NCI-H2171 treated with DMSO at 0.1 percent for 48 hours (cell line): ENCODE measurements at regions not wholly inside any gene's neighbourhood (a gene's known extent, or its start where the extent isn't known, plus 50 kb on each side); places are given as distances from the start of the nearest gene placed in this dataset.
"Not testable (repeated sequence)": the region's sequence is repeated elsewhere in the genome, so short reads cannot be mapped to it uniquely, and the experiment has no call there.

Experiments used
- DNase-seq: peaks from one replicate; lab custom pipeline; 2025; lab: John Stamatoyannopoulos, UW

DNA sequence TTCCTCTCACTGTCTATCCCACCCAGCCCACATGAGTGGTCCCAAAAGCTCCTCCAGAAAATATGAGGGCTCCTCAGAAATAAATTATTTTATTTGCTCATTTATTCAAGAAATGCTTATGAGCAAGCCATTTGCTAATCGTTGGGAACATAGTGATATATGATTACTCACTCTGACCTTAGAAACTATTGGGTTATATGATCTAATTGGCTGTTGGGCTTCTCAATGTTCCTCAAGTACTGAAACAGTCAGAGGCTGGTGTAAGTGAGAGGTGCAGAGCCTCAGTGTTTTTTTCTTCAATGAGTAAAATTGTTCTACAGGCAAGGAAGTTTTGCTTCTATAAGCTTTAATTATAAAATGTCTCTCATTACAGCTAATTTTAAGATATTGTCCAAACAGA lies 893.8 kb upstream of the INTU start:
- no peak for DNase-seq

DNA sequence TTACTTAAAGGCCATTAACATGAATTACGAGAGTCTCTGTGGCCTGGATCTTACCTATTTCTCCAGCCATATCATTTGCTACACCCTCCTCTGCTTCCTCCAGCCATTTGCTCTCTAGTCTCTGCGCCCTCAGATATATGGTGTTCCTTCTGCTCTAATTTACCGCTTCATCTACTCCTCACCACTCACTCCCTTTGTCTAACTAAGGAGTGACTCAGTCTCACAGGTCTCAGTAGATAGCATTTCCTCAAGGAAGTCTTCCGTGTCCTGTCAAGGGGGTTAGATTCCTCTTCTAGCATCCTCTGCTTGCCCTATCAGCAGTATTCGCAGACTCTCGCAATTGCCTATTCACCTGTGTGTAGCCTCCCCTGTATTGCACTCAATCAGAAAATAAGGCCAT lies 892.1 kb upstream of the INTU start:
- no peak for DNase-seq

DNA sequence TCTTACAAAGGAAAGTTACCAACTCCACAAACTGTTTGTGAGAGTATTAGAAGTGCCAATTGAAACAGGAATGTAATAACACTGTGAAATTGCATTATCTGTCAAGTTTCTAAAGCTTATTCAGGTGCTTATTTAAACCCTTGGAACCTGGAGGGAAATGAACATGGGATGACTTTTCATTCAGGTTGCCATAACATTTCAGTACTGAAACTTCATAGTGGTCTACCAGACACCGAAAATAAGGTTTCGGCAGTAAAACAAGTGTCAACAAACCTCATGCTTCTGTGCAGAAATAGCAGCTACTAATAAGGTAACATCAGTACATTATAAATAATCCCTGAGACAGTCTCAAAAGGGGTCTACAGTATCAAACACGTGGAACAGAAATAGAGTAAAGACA lies 890.7 kb upstream of the INTU start:
- no peak for DNase-seq

DNA sequence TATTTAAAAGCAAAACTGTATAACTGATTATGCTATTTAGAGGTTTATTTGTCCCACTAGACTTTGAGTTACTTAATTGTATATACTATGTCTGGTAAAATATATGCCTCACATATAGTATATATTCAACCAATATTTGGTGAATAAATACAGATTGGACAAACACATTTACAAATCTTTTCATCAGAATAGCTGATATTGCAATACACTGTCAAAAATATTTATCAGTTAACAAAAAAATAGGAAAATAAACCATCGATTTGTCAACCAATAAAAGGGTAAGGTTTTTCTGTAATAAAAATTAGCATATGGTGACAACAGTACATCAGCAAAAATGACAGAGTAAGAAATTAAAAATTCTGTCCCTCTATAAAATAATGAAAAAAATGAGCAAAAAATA lies 889.9 kb upstream of the INTU start:
- DNase-seq, result no peak

DNA sequence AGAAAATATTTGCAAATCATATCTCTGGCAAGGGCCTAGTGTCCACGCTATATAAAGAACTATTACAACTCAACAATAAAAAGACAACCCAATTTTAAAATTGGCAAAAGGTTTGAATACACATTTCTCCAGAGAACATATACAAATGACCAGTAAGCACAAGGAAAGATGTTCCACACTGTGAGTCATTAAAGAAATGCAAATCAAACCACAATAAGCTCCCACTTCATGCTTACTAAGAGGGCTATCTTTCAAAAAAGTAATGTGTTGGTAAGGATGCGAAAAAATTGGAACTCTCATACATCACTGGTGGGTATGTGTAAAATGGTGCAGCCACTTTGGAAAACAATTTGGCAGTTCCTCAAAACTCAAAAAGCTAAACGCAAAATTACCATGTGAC lies 884.0 kb upstream of the INTU start:
- no peak for DNase-seq

DNA sequence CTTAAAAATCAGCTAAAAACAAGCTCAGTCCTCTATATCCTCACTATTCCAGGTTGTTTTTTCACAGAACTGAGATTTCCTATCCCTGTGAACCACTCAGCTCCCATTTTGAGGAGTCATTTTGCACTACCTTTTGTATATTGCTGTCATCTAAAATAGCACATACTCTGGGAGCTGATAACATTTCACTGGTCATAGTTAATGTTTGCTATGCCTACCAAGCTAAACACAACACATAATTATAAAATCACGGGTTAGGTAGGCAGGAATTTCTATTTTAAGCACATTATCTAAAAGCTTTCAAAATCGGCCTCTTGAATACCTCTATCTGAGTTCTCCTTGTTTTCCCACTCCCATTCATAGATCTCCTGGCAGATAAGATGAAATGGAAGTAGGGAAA lies 882.0 kb upstream of the INTU start:
- DNase-seq, result no peak

DNA sequence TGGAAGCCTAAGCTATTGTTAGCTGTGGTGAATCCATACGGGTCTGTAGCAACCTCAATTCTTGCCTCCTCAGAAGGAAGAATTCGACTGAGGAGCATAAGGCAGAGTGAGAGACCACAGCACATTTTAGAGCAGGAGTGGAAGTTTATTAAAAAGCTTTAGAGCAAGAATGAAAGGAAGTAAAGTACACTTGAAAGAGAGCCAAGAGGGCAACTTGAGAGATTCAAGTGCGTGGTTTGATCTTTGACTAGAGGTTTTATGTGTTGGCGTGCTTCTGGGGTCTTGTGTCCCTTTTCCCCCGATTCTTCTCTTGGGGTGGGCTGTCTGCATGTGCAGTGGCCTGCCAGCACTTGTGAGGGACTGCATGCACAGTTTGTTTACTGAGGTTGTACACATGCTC lies 880.6 kb upstream of the INTU start:
- DNase-seq, result no peak

DNA sequence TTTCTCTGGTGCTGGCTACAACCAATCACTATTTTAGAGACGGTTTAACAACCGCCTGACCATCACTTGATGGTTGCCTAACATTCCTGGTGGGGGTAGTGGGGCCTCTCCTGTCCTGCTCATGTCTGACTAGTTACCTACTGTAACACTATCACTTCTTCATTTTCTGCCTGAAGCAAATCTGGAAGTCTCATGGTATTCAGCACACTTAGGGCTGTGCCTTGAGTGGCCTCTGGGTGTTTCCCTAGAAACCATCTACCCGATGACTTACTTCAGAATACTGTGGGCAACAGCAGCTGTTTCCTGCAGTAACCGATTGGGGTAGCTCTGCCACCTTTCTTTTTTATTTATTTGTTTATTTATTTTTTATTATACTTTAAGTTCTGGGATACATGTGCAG lies 880.1 kb upstream of the INTU start:
- no peak for DNase-seq

DNA sequence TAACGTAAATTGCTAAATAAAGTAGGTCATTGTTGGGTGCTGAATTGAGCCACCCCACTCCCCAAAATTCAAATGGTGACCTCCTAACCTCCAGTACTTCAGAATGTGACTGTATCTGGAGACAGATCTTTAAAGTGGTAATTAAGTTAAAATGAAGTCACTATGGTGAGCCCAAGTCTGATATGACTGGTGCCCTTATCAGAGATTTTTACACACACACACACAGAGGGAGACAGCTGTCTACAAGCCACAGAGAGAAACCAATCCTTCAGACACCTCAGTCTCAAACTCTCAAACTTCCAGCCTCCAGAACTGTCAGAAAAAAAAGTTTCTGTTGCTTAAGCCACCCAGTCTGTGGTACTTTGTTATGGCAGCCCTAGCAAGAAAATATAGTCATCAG lies 879.2 kb upstream of the INTU start:
- DNase-seq, result no peak

DNA sequence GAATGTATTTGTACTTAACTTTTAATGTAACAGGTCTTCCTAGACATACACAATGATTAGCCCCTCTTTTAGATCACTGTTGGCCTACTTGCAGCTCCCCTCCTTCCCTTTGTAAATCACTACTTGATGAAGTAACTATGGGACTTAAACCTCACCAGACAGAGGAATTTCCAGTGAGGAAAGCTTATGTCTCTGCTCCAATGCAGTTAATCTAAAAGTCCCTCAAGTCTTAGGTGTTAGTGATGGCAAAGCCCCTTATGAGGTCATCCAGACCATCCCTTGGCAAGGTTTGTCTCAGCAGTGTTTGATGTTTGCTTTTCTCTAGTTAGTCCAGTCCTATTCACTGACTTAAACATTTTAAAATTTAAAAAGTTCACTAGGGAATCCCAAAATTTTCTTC lies 877.3 kb upstream of the INTU start:
- DNase-seq, result no peak

DNA sequence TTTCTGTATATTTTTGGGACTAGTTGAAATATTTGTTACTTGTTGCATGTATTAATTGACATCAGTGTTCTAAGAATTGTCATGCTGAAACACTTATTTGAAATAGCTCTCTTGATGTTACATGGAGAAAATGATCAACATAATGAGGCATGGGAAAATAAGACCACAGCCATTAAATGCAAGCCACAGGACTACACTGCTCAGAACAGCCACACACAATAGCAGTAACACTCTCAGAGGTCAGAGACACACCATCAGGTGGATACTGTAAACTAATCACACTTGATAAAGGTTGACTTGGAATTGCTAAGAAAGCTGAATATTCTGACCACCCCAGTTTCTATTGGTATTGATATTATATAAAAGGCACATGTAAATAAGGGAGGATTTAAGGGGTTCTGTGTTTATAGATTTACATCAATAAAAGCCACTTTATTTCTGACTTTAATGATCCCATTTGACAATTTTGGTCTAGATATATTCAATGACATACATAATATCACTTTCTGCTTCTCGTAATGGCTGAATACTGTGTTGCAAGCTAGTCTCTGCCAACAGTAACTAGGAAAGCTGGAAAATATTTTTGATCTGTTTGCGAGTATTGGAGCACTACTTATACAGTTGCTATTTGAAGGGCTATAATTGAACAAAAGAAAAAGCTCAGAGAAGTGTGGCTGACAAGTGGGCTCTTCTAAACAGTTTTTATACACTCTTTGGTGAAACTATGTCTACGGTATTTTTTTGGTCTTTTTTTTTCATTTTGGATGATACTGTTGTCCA lies 876.5 kb upstream of the INTU start:
- DNase-seq, result no peak

DNA sequence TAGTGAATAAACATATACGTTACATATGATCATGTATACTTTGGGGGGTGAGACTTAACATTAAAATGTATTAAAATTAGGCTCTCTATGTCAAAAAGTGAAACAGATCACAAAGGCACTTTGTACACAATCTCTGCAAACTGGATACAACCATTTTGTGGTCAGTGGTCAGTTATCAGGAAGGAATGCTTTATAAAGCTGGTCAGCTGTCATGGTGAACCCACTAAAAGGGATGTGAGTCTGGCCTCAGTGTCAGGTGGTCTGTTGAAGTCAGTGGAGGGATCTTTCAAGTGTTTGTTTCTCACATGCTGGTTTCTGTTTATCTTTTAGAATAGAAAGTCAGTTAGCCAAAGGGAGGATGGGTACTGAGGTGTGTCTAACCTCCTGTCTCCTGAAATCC lies 875.5 kb upstream of the INTU start:
- no peak for DNase-seq

DNA sequence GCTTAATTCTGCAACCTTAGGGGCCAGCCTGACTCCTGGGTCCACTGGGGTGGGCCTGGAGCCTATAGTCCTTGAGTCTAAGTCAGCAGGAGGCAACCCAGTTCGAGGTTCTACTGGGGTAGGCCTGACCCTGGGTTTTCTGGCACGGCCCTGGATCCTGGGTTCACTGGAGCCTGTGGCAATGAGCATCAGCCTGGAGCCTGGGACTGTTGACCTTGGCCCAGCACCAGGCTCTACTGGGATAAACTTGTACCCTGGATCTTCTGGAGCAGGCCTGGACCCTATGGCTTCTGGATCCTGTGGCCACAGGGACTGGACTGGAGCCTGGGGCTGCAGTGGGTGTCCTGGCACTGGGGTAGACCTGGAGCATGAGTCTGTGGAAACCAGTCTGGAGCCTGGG lies 874.3 kb upstream of the INTU start:
- DNase-seq, result no peak

DNA sequence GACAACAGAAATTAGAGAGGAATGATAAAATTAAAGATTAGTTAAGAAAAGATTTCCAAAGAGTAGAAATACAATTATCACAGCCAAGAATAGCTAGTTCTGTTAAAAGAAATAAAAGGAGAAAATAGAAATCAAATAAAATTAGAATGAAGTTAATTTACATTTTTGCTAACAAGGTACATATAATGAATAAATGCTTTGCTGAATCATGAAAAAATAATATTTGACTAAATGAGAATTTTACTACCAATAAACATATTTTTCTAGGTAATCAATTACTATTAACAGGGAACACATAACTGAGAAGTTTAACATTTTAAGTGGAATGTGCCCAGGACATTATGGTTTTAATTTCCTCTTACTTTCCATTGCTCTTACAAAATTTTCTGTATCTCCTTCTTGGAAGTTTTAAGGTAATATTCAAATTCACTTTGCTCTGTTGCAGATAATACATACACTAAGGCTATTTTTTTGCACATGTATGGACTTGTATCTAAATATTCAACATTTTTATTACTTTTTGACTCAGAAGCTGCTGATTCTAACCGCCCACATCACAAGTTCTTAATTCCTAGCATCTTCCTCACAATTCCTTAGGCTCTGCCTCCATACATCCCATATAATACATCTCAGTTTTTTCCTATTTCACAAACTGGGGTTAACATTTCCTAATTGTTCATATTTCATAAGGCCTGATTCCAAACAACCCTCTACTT lies 870.7 kb upstream of the INTU start:
- no peak for DNase-seq

DNA sequence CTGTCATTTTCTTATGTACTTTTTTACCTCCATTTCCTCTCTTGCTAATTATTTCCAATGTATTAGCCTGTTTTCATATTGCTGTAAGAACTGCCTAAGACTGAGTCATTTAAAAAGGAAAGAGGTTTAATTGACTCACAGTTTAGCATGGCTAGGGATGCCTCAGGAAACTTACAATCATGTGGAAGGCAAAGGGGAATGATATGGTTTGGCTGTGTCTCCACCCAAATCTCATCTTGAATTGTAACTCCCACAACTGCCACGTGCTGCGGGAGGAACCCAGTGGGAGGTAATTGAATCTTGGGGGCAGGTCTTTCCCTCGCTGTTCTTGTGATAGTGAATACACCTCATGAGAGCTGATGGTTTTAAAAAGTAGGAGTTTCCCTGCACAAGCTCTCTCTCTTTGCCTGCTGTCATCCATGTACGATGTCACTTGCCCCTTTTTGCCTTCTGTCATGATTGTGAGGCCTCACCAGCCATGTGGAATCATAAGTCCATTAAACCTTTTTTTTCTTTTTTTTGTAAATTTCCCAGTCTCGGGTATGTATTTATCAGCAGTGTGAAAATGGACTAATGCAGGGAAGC lies 870.0 kb upstream of the INTU start:
- no peak for DNase-seq

DNA sequence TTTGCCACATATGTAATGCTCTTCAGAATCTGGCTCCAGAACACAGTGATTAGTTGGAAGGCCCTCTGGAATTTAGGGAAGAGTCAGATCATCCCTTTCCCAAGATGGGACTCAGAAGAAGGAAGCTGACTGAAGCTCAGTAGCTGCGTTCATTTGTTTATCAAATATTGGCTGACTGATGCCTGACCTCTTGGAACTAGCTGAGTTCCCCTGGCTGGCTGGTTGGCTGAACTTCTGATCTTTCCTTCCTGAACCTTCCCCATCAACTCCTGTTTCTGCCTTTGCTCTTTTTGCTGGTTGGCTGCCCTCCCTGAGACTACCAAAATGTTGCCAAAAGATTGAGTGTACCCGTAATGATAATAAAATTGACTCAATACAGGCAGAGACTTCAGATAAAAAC lies 866.5 kb upstream of the INTU start:
- no peak for DNase-seq

DNA sequence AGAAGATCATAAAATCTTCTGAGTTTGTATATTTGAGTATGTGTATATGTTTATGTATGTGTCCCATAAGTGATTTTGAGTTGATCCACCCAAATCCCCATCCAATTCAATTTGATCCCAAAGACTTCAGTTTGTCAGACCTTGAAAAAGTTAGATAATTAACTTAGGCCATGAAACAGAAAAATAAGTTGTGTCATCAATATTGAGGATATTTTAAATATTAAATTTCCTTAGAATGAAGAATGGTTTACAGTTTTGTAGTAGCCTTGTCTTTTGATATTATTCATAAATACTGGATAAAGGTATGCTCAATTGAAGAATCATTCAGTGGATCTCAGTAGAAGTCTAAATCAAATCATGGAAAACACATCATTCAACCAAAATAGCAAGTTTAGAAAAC lies 864.4 kb upstream of the INTU start:
- no peak for DNase-seq

DNA sequence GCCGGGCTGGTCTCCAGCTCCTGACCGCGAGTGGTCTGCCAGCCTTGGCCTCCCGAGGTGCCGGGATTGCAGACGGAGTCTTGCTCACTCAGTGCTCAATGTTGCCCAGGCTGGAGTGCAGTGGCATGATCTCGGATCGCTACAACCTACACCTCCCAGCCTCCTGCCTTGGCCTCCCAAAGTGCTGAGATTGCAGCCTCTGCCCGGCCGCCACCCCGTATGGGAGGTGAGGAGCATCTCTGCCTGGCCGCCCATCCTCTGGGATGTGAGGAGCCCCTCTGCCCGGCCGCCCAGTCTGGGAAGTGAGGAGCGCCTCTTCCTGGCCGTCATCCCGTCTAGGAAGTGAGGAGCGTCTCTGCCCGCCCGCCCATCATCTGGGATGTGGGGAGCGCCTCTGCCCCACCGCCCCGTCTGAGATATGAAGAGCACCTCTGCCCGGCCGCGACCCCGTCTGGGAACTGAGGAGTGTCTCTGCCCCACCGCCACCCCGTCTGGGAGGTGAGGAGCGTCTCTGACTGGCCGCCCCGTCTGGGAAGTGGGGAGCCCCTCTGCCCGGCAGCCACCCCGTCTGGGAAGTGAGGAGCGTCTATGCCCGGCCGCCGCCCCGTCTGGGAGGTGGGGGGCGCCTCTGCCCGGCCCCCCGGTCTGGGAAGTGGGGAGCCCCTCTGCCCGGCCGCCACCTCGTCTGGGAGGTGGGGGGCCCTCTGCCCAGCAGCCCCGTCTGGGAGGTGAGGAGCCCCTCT lies 861.8 kb upstream of the INTU start:
- DNase-seq, result not testable (repeated sequence)

DNA sequence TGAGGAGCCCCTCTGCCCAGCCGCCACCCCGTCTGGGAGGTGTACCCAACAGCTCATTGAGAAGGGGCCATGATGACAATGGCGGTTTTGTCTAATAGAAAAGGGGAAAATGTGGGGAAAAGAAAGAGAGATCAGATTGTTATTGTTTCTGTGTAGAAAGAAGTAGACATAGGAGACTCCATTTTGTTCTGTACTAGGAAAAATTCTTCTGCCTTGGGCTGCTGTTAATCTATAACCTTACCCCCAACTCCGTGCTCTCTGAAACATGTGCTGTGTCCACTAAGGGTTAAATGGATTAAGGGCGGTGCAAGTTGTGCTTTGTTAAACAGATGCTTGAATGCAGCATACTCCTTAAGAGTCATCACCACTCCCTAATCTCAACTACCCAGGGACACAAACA lies 861.1 kb upstream of the INTU start:
- DNase-seq, result not testable (repeated sequence)

DNA sequence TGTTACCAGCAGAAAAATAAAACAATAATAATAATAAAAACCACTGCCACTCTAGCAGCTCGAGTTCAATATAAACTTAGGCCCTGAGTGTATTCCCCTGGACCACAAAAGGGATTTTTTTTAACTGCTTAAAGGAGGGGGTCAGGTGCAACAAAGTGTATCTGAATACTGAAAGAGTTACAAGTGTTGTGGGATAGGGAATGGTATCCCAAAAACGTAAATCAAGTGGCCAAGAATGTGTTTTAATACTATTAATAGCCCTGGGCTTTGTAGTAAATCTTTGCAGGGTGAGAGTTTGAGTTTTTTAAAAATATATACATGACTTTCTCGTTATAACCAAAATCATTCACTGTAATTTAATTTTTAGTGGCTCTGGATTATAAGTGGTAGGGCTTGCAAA lies 860.1 kb upstream of the INTU start:
- DNase-seq, result no peak

DNA sequence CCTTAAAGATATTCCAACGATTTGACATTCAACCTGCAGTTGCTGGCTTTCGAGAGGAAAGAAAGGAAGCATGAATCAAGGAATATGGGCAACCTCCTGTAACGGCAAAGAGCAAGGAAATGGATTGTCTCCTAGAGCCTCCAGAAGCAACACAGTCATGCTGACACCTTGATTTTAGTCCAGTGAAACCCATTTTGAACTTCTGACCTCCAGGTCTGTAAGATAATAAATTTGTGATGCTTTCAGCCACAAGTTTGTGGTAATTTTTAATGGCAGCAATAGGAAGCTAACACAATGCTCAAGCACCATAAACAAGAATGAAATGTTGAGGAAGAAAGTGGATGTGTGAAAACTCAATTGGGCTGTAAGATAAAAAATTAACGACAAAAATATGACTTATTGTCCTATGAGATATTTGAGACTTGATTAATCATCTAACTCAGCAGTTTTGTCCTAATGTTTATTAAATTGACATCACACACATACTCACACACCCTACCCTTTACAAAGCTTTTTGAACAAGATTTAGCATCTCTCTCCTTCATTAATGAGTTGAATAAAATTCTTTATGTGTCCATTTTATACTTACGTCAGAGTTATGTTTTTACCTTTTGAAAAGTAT lies 857.2 kb upstream of the INTU start:
- no peak for DNase-seq

DNA sequence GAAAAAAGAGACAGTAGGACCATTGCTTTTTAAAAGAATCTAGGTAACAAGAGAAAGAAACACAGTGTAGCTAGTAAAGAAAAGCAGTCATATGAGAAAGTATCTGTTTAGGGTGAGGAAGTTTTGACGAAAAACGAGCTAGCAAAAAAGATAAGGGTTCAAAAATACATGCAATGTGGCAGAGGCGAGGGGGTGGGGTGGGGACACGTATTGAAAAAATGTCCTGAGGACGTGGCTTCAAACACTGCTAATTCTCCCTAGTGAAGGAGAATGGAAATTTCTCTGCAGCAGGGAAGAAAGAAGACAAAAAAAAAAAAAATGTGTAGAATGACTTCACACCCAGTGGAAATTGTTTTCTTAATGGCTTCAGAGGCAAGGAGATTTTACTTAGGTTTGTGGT lies 856.4 kb upstream of the INTU start:
- DNase-seq, result no peak
